WTC11 (cell line): ENCODE measurements at regions not wholly inside any gene's neighbourhood (a gene's known extent, or its start where the extent isn't known, plus 50 kb on each side); places are given as distances from the start of the nearest gene placed in this dataset.

Source experiments
- ATAC-seq: fragments of 200-7000 bp; cut with Tn5 transposase; 2 replicates; pipeline ENCODE4 v1.10.0; 2021; ENCODE audit warnings: mild to moderate bottlenecking, moderate library complexity
- CTCF ChIA-PET: fragments of 300-600 bp; sonication (Branson Sonifier 250); formaldehyde crosslinking; loops from one replicate; lab custom pipeline; 2021; ENCODE audit warnings: antibody characterized with exemption; lab: Charles Lee
- POLR2A ChIA-PET: fragments of 350-600 bp; sonication (Branson Sonifier 250); formaldehyde crosslinking; loops from one replicate; lab custom pipeline; 2021; ENCODE audit warnings: antibody characterized with exemption; lab: Charles Lee
- DNase-seq: peaks from one replicate; pipeline ENCODE4 v3.0.0; 2021; ENCODE audit warnings: low spot score
- H3K27ac Mint-ChIP-seq: 2 replicates; pipeline ENCODE4 v1.8.0; 2021; ENCODE audit warnings: mixed read lengths
- H3K27me3 Mint-ChIP-seq: 2 replicates; pipeline ENCODE4 v1.8.0; 2021; ENCODE audit warnings: low read depth, mild to moderate bottlenecking, moderate library complexity, mixed read lengths
- H3K36me3 Mint-ChIP-seq: 2 replicates; pipeline ENCODE4 v1.8.0; 2021; ENCODE audit warnings: mixed read lengths
- H3K4me1 Mint-ChIP-seq: 2 replicates; pipeline ENCODE4 v1.8.0; 2022; ENCODE audit warnings: mixed read lengths
- H3K4me3 Mint-ChIP-seq: 2 replicates; pipeline ENCODE4 v1.8.0; 2021; ENCODE audit warnings: mild to moderate bottlenecking, moderate library complexity, mixed read lengths
- H3K9me3 Mint-ChIP-seq: 2 replicates; pipeline ENCODE4 v1.8.0; 2021; ENCODE audit warnings: mixed read lengths
- AR ChIP-seq: fragments of 250-450 bp; sonication (Bioruptor Pico); IDR thresholded peaks from 2 replicates; pipeline ENCODE4 v1.9.0; 2021; ENCODE audit warnings: mild to moderate bottlenecking
- ATF1 ChIP-seq: sonication (generic); formaldehyde crosslinking; IDR thresholded peaks from 2 replicates; pipeline ENCODE4 v1.8.1; 2023; ENCODE audit warnings: mild to moderate bottlenecking, moderate library complexity, missing genetic modification reagents
- CREB1 ChIP-seq: sonication (generic); formaldehyde crosslinking; IDR thresholded peaks from 2 replicates; pipeline ENCODE4 v1.8.0; 2023; ENCODE audit warnings: mild to moderate bottlenecking, missing genetic modification reagents
- E2F5 ChIP-seq: sonication (generic); formaldehyde crosslinking; IDR thresholded peaks from 2 replicates; pipeline ENCODE4 v1.8.1; 2022; ENCODE audit warnings: mild to moderate bottlenecking, moderate library complexity, missing genetic modification reagents
- GABPB1 ChIP-seq: sonication (generic); formaldehyde crosslinking; IDR thresholded peaks from 2 replicates; pipeline ENCODE4 v1.8.1; 2023; ENCODE audit warnings: mild to moderate bottlenecking, missing genetic modification reagents
- GRHL2 ChIP-seq: fragments of 250-450 bp; sonication (Bioruptor Pico); IDR thresholded peaks from 2 replicates; pipeline ENCODE4 v1.8.0; 2022; ENCODE audit warnings: mild to moderate bottlenecking, moderate library complexity; ENCODE audit not compliant: insufficient replicate concordance, severe bottlenecking
- HMGXB4 ChIP-seq: sonication (generic); formaldehyde crosslinking; IDR thresholded peaks from 2 replicates; pipeline ENCODE4 v1.8.1; 2023; ENCODE audit warnings: mild to moderate bottlenecking, moderate library complexity, missing genetic modification reagents
- IRF1 ChIP-seq: sonication (generic); formaldehyde crosslinking; IDR thresholded peaks from 2 replicates; pipeline ENCODE4 v1.8.0; 2023; ENCODE audit warnings: missing genetic modification reagents
- KAT7 ChIP-seq: sonication (generic); formaldehyde crosslinking; IDR thresholded peaks from 2 replicates; pipeline ENCODE4 v1.8.1; 2023; ENCODE audit warnings: missing genetic modification reagents, mild to moderate bottlenecking, borderline replicate concordance
- NFYB ChIP-seq: sonication (generic); formaldehyde crosslinking; conservative IDR thresholded peaks from 2 replicates; pipeline ENCODE4 v1.8.0; 2022; ENCODE audit warnings: low read depth, missing genetic modification reagents
- SMAD3 ChIP-seq: sonication (generic); formaldehyde crosslinking; IDR thresholded peaks from 2 replicates; pipeline ENCODE4 v1.8.0; 2022; ENCODE audit warnings: missing genetic modification reagents, mild to moderate bottlenecking, borderline replicate concordance
- SOX15 ChIP-seq: fragments of 250-450 bp; sonication (Bioruptor Pico); IDR thresholded peaks from 2 replicates; pipeline ENCODE4 v1.9.0; 2021; ENCODE audit warnings: mild to moderate bottlenecking
- ZBTB21 ChIP-seq: sonication (generic); formaldehyde crosslinking; IDR thresholded peaks from 2 replicates; pipeline ENCODE4 v1.8.1; 2023; ENCODE audit warnings: mild to moderate bottlenecking, missing genetic modification reagents, borderline replicate concordance
- ZBTB43 ChIP-seq: sonication (generic); formaldehyde crosslinking; IDR thresholded peaks from 2 replicates; pipeline ENCODE4 v1.8.1; 2023; ENCODE audit warnings: mild to moderate bottlenecking, missing genetic modification reagents
- ZNF232 ChIP-seq: sonication (generic); formaldehyde crosslinking; IDR thresholded peaks from 2 replicates; pipeline ENCODE4 v1.8.0; 2022; ENCODE audit warnings: mild to moderate bottlenecking, missing genetic modification reagents
- ZNF425 ChIP-seq: fragments of 250-450 bp; sonication (Bioruptor Pico); conservative IDR thresholded peaks from 2 replicates; pipeline ENCODE4 v1.9.0; 2021; ENCODE audit warnings: mild to moderate bottlenecking

GRCh38 chr5:68771732-68772131, 322.1 kb upstream of the SLC30A5 start (continued):
- TF ChIP-seq NFYB (CRISPR knock-in tag), result no peak
- no peak for TF ChIP-seq SOX15
- no peak for TF ChIP-seq IRF1 (CRISPR knock-in tag)
- TF ChIP-seq ZNF425 (CRISPR knock-in tag), result no peak
- no peak for TF ChIP-seq E2F5 (CRISPR knock-in tag)
- TF ChIP-seq ZNF232 (CRISPR knock-in tag), result no peak
- no peak for TF ChIP-seq HMGXB4 (CRISPR knock-in tag)
- TF ChIP-seq AR (CRISPR knock-in tag), result no peak
- TF ChIP-seq ATF1 (CRISPR knock-in tag), result no peak
- TF ChIP-seq, all 79 proteins: peak for 0

GRCh38 chr5:68776381-68776780, 317.4 kb upstream of the SLC30A5 start:
- no peak for DNase-seq
- no peaks in the 10 kb centered on the region for H3K36me3 Mint-ChIP-seq
- no peaks in the 10 kb centered on the region for H3K27me3 Mint-ChIP-seq
- TF ChIP-seq GABPB1, result no peak
- no peak for TF ChIP-seq SMAD3 (CRISPR knock-in tag)
- no peak for TF ChIP-seq ZBTB21 (CRISPR knock-in tag)
- TF ChIP-seq, all 79 proteins: peak for 0
- H3K9me3 Mint-ChIP-seq, result peaks cover 22% of the 10 kb centered on the region
- no peak for ATAC-seq
- ChIA-PET POLR2A (no interaction called here), CTCF (no interaction called here)
- no peaks in the 10 kb centered on the region for H3K4me1 Mint-ChIP-seq
- H3K27ac Mint-ChIP-seq, result no peak overlapping the region
- no peak overlapping the region for H3K4me3 Mint-ChIP-seq

GRCh38 chr5:68777135-68777534, 316.7 kb upstream of the SLC30A5 start:
- CTCF ChIA-PET, result no interaction called here
- TF ChIP-seq CREB1 (CRISPR knock-in tag) (no peak), GRHL2 (CRISPR knock-in tag) (no peak), KAT7 (CRISPR knock-in tag) (no peak), NFYB (CRISPR knock-in tag) (no peak), ZBTB43 (CRISPR knock-in tag) (no peak)
- TF ChIP-seq, all 79 proteins: peak for 0
- Mint-ChIP-seq H3K4me1 (no peaks in the 10 kb centered on the region), H3K27ac (no peak overlapping the region), H3K27me3 (no peaks in the 10 kb centered on the region), H3K36me3 (no peaks in the 10 kb centered on the region), H3K4me3 (no peak overlapping the region), H3K9me3 (peaks cover 22% of the 10 kb centered on the region)
- no peak for ATAC-seq
- POLR2A ChIA-PET, result no interaction called here
- no peak for DNase-seq
